Osteocyte (in vitro differentiated cells): ENCODE measurements at regions not wholly inside any gene's neighbourhood (a gene's known extent, or its start where the extent isn't known, plus 50 kb on each side); places are given as distances from the start of the nearest gene placed in this dataset.

Experiments used
- DNase-seq: peaks from one replicate; pipeline ENCODE4 v3.0.0; 2021; ENCODE audit warnings: mixed read lengths; ENCODE audit not compliant: unreplicated experiment; ENCODE audit errors: extremely low spot score
- H3K27ac Mint-ChIP-seq: one replicate; pipeline ENCODE4 v1.8.0; 2021; ENCODE audit warnings: mild to moderate bottlenecking, mixed read lengths; ENCODE audit not compliant: unreplicated experiment
- H3K27me3 Mint-ChIP-seq: one replicate; pipeline ENCODE4 v1.8.0; 2021; ENCODE audit warnings: mixed read lengths; ENCODE audit not compliant: unreplicated experiment
- H3K36me3 Mint-ChIP-seq: one replicate; pipeline ENCODE4 v1.8.0; 2021; ENCODE audit warnings: mixed read lengths; ENCODE audit not compliant: unreplicated experiment
- H3K4me1 Mint-ChIP-seq: one replicate; pipeline ENCODE4 v1.8.0; 2021; ENCODE audit warnings: mixed read lengths; ENCODE audit not compliant: unreplicated experiment
- H3K4me3 Mint-ChIP-seq: one replicate; pipeline ENCODE4 v1.8.0; 2021; ENCODE audit warnings: mild to moderate bottlenecking, moderate library complexity, mixed read lengths; ENCODE audit not compliant: unreplicated experiment
- H3K9me3 Mint-ChIP-seq: one replicate; pipeline ENCODE4 v1.8.0; 2021; ENCODE audit warnings: mixed read lengths; ENCODE audit not compliant: unreplicated experiment
- CTCF ChIP-seq: fragments of 200-600 bp; sonication (generic); IDR thresholded peaks from 2 replicates; pipeline ENCODE4 v1.5.0; 2021; ENCODE audit warnings: antibody characterized with exemption, mild to moderate bottlenecking, moderate library complexity

DNA sequence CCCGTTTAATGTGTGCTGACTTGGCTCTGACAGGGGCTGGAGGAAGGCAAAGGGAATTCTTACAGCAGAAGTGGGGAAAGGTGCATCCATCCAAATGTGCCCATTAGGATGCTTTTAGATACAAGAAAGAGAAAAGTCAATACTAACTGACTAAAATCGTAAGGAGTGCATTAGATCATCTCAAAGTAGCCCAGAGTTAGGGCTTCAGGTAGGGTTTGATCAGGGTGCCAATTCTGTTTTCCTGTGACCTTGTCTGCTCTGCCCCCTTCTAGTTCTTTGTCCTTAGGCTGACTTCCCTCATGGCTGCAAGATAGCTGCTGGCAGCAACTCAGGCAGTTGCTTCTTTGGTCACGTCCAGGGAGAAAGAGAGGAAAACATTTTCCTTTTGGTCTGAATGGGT lies 240.8 kb downstream of the CDC5L start:
- no peak for DNase-seq
- H3K4me1 Mint-ChIP-seq = peaks cover 19% of the 10 kb centered on the region
- no peak overlapping the region for H3K4me3 Mint-ChIP-seq
- no peak overlapping the region for H3K27ac Mint-ChIP-seq
- no peaks in the 10 kb centered on the region for H3K9me3 Mint-ChIP-seq
- no peak for TF ChIP-seq CTCF
- no peaks in the 10 kb centered on the region for H3K36me3 Mint-ChIP-seq
- no peaks in the 10 kb centered on the region for H3K27me3 Mint-ChIP-seq

- no peaks in the 10 kb centered on the region for H3K9me3 Mint-ChIP-seq
- no peak overlapping the region for H3K27ac Mint-ChIP-seq
- TF ChIP-seq CTCF = no peak
- H3K27me3 Mint-ChIP-seq = no peaks in the 10 kb centered on the region
- DNase-seq = no peak
- no peak overlapping the region for H3K4me3 Mint-ChIP-seq
- no peaks in the 10 kb centered on the region for H3K36me3 Mint-ChIP-seq
- peaks cover 15% of the 10 kb centered on the region for H3K4me1 Mint-ChIP-seq
Observed at GRCh38 chr6:44629636-44630035, 242.1 kb downstream of the CDC5L start.

DNA sequence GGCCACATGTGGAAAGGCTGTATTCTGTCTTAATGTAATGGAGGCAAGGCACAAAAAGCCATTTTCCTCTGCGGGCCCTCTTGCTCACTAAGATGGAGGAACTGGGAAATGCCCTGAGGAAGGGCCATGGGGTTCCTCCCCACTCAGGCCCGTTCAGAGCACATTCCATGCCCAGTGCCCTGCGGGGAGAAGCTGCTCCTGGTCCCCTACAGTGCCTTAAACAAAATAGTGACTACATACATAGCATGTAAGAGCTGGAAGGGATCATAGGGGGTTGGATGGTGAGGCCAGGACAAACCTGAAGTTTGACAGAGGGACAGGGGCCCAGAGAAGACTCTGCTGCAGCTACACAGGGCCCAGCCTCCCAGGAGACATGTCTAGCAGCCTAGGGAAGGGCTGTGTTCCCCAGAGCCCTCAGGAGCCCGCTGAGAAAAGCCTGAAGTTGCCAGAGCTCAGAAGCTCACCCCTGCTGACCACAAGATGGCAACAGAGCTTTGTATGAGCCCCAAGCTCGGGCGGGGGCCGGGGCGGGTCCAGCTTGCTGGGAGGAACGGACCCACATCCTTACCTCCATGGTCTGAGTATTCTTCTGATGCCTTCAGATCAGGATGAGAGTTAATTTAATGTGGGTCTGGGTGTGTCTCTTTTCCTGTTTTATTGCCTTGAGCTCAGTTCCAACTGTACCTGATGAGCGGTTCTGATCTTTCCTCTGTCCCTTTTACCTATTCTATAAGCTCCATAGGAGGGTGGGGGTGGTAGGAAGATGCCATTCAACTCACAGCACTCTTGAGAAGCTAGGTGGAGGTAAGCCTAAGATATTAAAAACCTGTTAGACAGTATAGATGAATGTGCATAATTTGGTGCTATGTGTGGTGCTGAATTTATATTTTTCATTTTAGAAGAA lies 242.9 kb downstream of the CDC5L start:
- Mint-ChIP-seq H3K36me3 (no peaks in the 10 kb centered on the region), H3K4me1 (peaks cover 13% of the 10 kb centered on the region), H3K9me3 (no peaks in the 10 kb centered on the region), H3K27me3 (no peaks in the 10 kb centered on the region), H3K4me3 (no peak overlapping the region), H3K27ac (no peak overlapping the region)
- peak; percentile 79 for TF ChIP-seq CTCF
- DNase-seq = no peak

DNA sequence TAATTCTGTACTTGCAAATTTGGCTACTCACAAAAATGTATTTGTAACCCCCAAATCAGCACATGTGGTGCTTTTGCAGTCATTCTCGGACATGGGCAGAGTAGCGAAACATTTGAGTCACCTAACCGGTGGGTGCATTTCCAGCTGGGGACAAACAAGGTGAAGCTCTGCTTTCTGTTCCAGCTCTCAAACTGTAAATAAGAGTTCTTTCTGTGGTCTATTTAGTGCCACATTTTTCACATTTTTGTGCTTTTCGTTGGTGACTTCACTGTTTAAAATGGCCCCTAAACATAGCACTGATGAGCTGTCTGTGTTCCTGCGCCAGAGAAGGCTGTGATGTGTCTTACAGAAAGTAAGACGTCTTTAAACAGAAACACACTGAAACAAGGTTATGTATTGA lies 244.5 kb downstream of the CDC5L start:
- Mint-ChIP-seq H3K36me3 (no peaks in the 10 kb centered on the region), H3K27ac (no peak overlapping the region), H3K4me1 (peaks cover 13% of the 10 kb centered on the region), H3K4me3 (no peak overlapping the region), H3K27me3 (no peaks in the 10 kb centered on the region), H3K9me3 (no peaks in the 10 kb centered on the region)
- no peak for TF ChIP-seq CTCF
- DNase-seq = no peak

DNA sequence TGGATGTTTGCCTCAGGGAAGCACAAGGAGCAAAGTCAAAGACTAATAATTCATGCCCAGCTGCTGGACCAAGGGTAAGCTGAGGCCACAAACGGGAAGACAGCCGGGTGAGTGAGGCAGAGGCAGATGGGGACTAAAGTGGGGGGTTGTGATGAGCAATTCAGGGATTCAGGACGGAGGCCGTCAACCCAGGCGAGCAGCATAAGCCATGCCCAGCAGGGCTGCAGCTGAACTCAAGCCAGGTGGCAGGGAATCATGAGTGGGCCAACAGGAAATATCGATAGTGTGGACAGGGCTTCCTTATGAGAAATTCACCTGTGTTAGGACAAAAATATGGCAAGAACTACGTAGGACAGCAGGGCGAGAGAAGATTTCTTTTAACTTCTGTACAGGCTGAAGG lies 246.8 kb downstream of the CDC5L start:
- H3K9me3 Mint-ChIP-seq = no peaks in the 10 kb centered on the region
- H3K27me3 Mint-ChIP-seq = no peaks in the 10 kb centered on the region
- no peak for DNase-seq
- no peak overlapping the region for H3K4me3 Mint-ChIP-seq
- no peaks in the 10 kb centered on the region for H3K36me3 Mint-ChIP-seq
- peaks cover 13% of the 10 kb centered on the region for H3K4me1 Mint-ChIP-seq
- no peak overlapping the region for H3K27ac Mint-ChIP-seq
- TF ChIP-seq CTCF = no peak
